ENCODE measurements at regions not wholly inside any gene's neighbourhood (a gene's known extent, or its start where the extent isn't known, plus 50 kb on each side); places are given as distances from the start of the nearest gene placed in this dataset.

- no peaks in the 10 kb centered on the region for H3K36me3 Mint-ChIP-seq (ENCODE audit: low read depth)
- H3K4me1 Mint-ChIP-seq, result no peaks in the 10 kb centered on the region
- no peaks in the 10 kb centered on the region for H3K9me3 Mint-ChIP-seq
- TF ChIP-seq CTCF (IDR thresholded peaks at IDR 0.05; ENCODE audit: unreplicated experiment in 3 of 3), result no peak
- no peak overlapping the region for H3K4me3 Mint-ChIP-seq
- no peak overlapping the region for H3K27ac Mint-ChIP-seq
- H3K27me3 Mint-ChIP-seq (ENCODE audit: low read depth), result no peaks in the 10 kb centered on the region
Observed at GRCh38 chr2:144040834-144041233, 479.1 kb downstream of the ZEB2 start.

- Mint-ChIP-seq H3K9me3 (peaks cover 5% of the 10 kb centered on the region), H3K36me3 (ENCODE audit: low read depth) (peaks cover 3% of the 10 kb centered on the region), H3K27ac (no peak overlapping the region), H3K4me1 (no peaks in the 10 kb centered on the region), H3K27me3 (ENCODE audit: low read depth) (no peaks in the 10 kb centered on the region), H3K4me3 (no peak overlapping the region)
- no peak for TF ChIP-seq CTCF (IDR thresholded peaks at IDR 0.05; ENCODE audit: unreplicated experiment in 3 of 3)
Observed at GRCh38 chr2:144032566-144032965, 487.4 kb downstream of the ZEB2 start.

- Mint-ChIP-seq H3K27me3 (ENCODE audit: low read depth) (no peaks in the 10 kb centered on the region), H3K27ac (no peak overlapping the region), H3K9me3 (peaks cover 5% of the 10 kb centered on the region), H3K36me3 (ENCODE audit: low read depth) (peaks cover 3% of the 10 kb centered on the region), H3K4me3 (no peak overlapping the region), H3K4me1 (peaks cover 8% of the 10 kb centered on the region)
- no peak for TF ChIP-seq CTCF (IDR thresholded peaks at IDR 0.05; ENCODE audit: unreplicated experiment in 3 of 3)
Observed at GRCh38 chr2:144030791-144031190, 489.1 kb downstream of the ZEB2 start.

- no peak for TF ChIP-seq CTCF (IDR thresholded peaks at IDR 0.05; ENCODE audit: unreplicated experiment in 3 of 3)
Observed at GRCh38 chr2:144027593-144027992, 492.3 kb downstream of the ZEB2 start.

GRCh38 chr2:144026753-144027152 is 493.2 kb downstream of the ZEB2 start:
- no peak overlapping the region for H3K27ac Mint-ChIP-seq
- H3K4me1 Mint-ChIP-seq, result peaks cover 8% of the 10 kb centered on the region
- H3K9me3 Mint-ChIP-seq, result peaks cover 10% of the 10 kb centered on the region
- no peak for TF ChIP-seq CTCF (IDR thresholded peaks at IDR 0.05; ENCODE audit: unreplicated experiment in 3 of 3)
- no peak overlapping the region for H3K4me3 Mint-ChIP-seq
- no peaks in the 10 kb centered on the region for H3K27me3 Mint-ChIP-seq (ENCODE audit: low read depth)
- peaks cover 8% of the 10 kb centered on the region for H3K36me3 Mint-ChIP-seq (ENCODE audit: low read depth)

More at GRCh38 chr2:144027593-144027992, 492.3 kb downstream of the ZEB2 start:
- Mint-ChIP-seq H3K4me1 (peaks cover 8% of the 10 kb centered on the region), H3K9me3 (peaks cover 3% of the 10 kb centered on the region), H3K36me3 (ENCODE audit: low read depth) (peaks cover under 1% of the 10 kb centered on the region), H3K27me3 (ENCODE audit: low read depth) (no peaks in the 10 kb centered on the region), H3K4me3 (no peak overlapping the region), H3K27ac (no peak overlapping the region)

- no peak overlapping the region for H3K27ac Mint-ChIP-seq
- no peaks in the 10 kb centered on the region for H3K27me3 Mint-ChIP-seq (ENCODE audit: low read depth)
- H3K4me1 Mint-ChIP-seq, result no peaks in the 10 kb centered on the region
- H3K4me3 Mint-ChIP-seq, result no peak overlapping the region
- no peak for TF ChIP-seq CTCF (IDR thresholded peaks at IDR 0.05; ENCODE audit: unreplicated experiment in 3 of 3)
- peaks cover 23% of the 10 kb centered on the region for H3K9me3 Mint-ChIP-seq
- peaks cover 28% of the 10 kb centered on the region for H3K36me3 Mint-ChIP-seq (ENCODE audit: low read depth)
Observed at GRCh38 chr2:144020047-144020446, 499.9 kb downstream of the ZEB2 start.
